GM23248 (cell line): ENCODE measurements at regions not wholly inside any gene's neighbourhood (a gene's known extent, or its start where the extent isn't known, plus 50 kb on each side); places are given as distances from the start of the nearest gene placed in this dataset.
A peak's percentile ranks its signal among the peaks of the same experiment; 100 is the strongest.
"Not testable (repeated sequence)": the region's sequence is repeated elsewhere in the genome, so short reads cannot be mapped to it uniquely, and the experiment has no call there.

Source experiments
- DNase-seq: peaks from one replicate; pipeline ENCODE4 v3.0.0-alpha.2; 2015
- H2AFZ ChIP-seq: fragments of 200-600 bp; sonication (generic); 2 replicates; pipeline ENCODE4 v1.6.1; 2016; ENCODE audit warnings: antibody characterized with exemption
- H3F3A ChIP-seq: fragments of 200-600 bp; sonication (generic); 2 replicates; pipeline ENCODE4 v1.6.1; 2016; ENCODE audit warnings: mild to moderate bottlenecking, antibody characterized with exemption, mixed run types; ENCODE audit not compliant: insufficient read depth
- H3K27ac ChIP-seq: fragments of 200-600 bp; sonication (generic); 2 replicates; pipeline ENCODE4 v1.5.1; 2016; ENCODE audit warnings: mild to moderate bottlenecking
- H3K27me3 ChIP-seq: fragments of 200-600 bp; sonication (generic); replicated peaks from 2 replicates; pipeline ENCODE4 v1.6.1; 2016; ENCODE audit warnings: mild to moderate bottlenecking; ENCODE audit not compliant: insufficient read depth
- H3K36me3 ChIP-seq: fragments of 200-600 bp; sonication (generic); 2 replicates; pipeline ENCODE4 v1.6.1; 2016; ENCODE audit warnings: low read depth, mild to moderate bottlenecking
- H3K4me1 ChIP-seq: fragments of 200-600 bp; sonication (generic); 2 replicates; pipeline ENCODE4 v1.6.1; 2016; ENCODE audit warnings: mild to moderate bottlenecking; ENCODE audit not compliant: insufficient read depth
- H3K4me2 ChIP-seq: fragments of 200-600 bp; sonication (generic); one replicate; pipeline ENCODE4 v1.6.1; 2016; ENCODE audit warnings: mild to moderate bottlenecking; ENCODE audit not compliant: unreplicated experiment
- H3K4me3 ChIP-seq: fragments of 200-600 bp; sonication (generic); 2 replicates; pipeline ENCODE4 v1.5.1; 2016; ENCODE audit warnings: mild to moderate bottlenecking
- H3K79me2 ChIP-seq: fragments of 200-600 bp; sonication (generic); 2 replicates; pipeline ENCODE4 v1.6.1; 2016; ENCODE audit warnings: mild to moderate bottlenecking; ENCODE audit not compliant: insufficient read depth
- H3K9ac ChIP-seq: fragments of 200-600 bp; sonication (generic); 2 replicates; pipeline ENCODE4 v1.6.1; 2016; ENCODE audit warnings: mild to moderate bottlenecking
- H3K9me2 ChIP-seq: fragments of 200-600 bp; sonication (generic); 2 replicates; pipeline ENCODE4 v1.6.1; 2016; ENCODE audit warnings: mixed run types, mild to moderate bottlenecking, moderate library complexity; ENCODE audit not compliant: insufficient read depth
- H3K9me3 ChIP-seq: fragments of 200-600 bp; sonication (generic); one replicate; pipeline ENCODE4 v1.6.1; 2017; ENCODE audit warnings: low read depth
- H4K20me1 ChIP-seq: fragments of 200-600 bp; sonication (generic); 2 replicates; pipeline ENCODE4 v1.6.0; 2016; ENCODE audit not compliant: insufficient read depth
- EZH2 ChIP-seq: fragments of 200-600 bp; sonication (generic); IDR thresholded peaks from 2 replicates; pipeline ENCODE4 v1.6.1; 2018; ENCODE audit warnings: antibody characterized with exemption, mild to moderate bottlenecking; ENCODE audit not compliant: insufficient read depth, poor library complexity, severe bottlenecking
- EZH2phosphoT487 ChIP-seq: fragments of 200-600 bp; sonication (generic); IDR thresholded peaks from 2 replicates; pipeline ENCODE4 v1.6.1; 2018; ENCODE audit warnings: antibody characterized with exemption, moderate library complexity, mild to moderate bottlenecking, low read depth; ENCODE audit not compliant: insufficient read depth
- WGBS, 2 experiments: methylation state at CpG; one replicate each; pipeline ENCODE4 v1.1.6; 2015 to 2017; ENCODE audit warnings: low lambda C conversion rate in 2 of 2, low coverage in 1 of 2; ENCODE audit errors: missing lambda C conversion rate in 2 of 2; 5-methylcytosine and 5-hydroxymethylcytosine counted together
- in situ Hi-C: fragments of 300-500 bp; cut with MboI; formaldehyde crosslinking; loops from 2 replicates; pipeline ENCODE4 v1.15.0; 2020

DNA sequence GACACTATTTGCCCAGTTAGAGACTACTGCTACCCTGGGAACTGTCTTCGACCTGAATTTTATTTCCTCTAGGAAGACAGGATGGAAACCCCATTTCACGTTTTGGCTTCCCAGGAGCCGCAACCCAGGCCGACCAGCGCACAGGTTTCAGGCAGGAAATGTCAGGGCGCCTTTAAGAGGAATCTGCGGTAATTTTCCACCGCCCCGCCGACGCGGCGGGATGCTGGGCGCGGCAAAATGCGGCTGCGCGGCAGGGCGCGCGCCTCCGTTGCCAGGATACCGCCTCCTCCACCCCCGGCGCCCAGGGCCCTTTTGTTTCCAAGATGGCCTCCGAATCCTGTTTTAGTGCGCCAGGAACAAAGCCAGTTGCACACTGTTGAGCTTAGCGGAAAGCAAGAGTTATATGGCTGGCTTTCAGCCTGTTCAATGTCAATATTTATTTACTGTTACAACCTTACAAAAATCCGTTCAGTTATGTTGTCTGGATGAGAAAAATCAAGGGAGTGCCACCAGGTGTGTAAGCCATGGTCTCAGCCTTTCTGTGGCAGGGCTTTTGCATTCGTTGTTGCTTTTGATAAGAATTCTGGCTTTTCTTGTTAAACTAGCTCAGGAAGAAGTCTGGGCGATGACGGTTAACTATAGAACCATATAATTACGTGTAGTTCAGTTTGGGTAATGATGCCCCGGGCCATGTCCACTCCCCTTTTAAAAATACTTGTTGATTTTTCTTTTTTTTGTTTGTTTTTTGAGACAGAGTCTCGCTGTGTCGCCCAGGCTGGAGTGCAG is 79.7 kb upstream of the CHD2 start:
- H4K20me1 ChIP-seq = no peaks in the 10 kb centered on the region

DNA sequence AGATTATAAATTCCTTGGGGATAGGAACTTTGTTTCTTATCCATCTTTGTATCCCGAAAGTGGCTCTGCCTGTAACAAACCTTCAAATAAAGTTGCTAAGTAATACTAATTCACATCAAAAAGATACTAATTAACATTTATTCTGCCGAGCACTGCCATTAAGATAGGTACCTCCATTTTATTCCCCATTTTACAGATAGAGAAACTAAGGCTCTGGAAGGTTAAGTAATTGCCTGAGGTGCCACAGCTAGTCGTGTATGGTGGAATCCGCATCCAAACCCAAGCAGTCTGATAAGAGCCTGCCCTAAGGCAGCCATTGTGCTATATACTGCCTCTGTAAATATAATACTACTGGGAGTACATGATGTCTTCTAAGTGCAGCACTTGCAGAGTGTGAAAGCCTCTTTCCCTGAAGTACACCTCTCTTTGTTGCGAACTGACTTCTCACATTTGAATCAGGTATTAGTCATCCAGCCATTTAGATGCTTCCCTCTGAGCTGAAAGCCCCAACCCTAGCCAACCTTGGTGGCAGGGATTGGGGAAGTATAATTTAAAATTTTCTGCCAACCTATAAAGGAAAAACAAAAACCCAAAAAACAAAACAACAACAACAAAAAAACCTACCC is 78.5 kb upstream of the CHD2 start:
- no peak overlapping the region; the same call in 1 of the 2 replicates for H3K9ac ChIP-seq
- H3K9me3 ChIP-seq = no peaks in the 10 kb centered on the region
- TF ChIP-seq EZH2 = no peak
- no peak for TF ChIP-seq EZH2phosphoT487
- H3K4me2 ChIP-seq = peak overlapping the region; percentile 13
- no peak overlapping the region for H3K4me3 ChIP-seq
- in situ Hi-C loops = no loop called here
- peaks cover 36% of the 10 kb centered on the region for H3F3A ChIP-seq
- peak overlapping the region; percentile 72 for H2AFZ ChIP-seq
- peak overlapping the region; percentile 45 for H3K27ac ChIP-seq
- H4K20me1 ChIP-seq = no peaks in the 10 kb centered on the region
- no peaks in the 10 kb centered on the region for H3K79me2 ChIP-seq
- peaks cover 35% of the 10 kb centered on the region for H3K4me1 ChIP-seq
- DNase-seq = peak; percentile 75
- H3K36me3 ChIP-seq = no peaks in the 10 kb centered on the region
- 58 to 61% methylated on average over 5 of the region's 5 CpGs for WGBS, 2 experiments
- no peaks in the 10 kb centered on the region for H3K27me3 ChIP-seq
- no peaks in the 10 kb centered on the region for H3K9me2 ChIP-seq

More for the DNA sequence above, 79.7 kb upstream of the CHD2 start:
- TF ChIP-seq EZH2phosphoT487 = no peak
- TF ChIP-seq EZH2 = no peak
- Histone ChIP-seq H3K4me2 (peak overlapping the region; percentile 93), H3K27me3 (no peaks in the 10 kb centered on the region), H3K9me3 (no peaks in the 10 kb centered on the region), H3K9ac (peak overlapping the region; percentile 87), H3K36me3 (no peaks in the 10 kb centered on the region), H3K4me1 (peaks cover 35% of the 10 kb centered on the region), H3K9me2 (no peaks in the 10 kb centered on the region), H2AFZ (peak overlapping the region; percentile 99), H3K27ac (peak overlapping the region; percentile 86), H3F3A (peaks cover 36% of the 10 kb centered on the region), H3K79me2 (no peaks in the 10 kb centered on the region), H3K4me3 (peak overlapping the region; percentile 69)
- in situ Hi-C loops = no loop called here
- DNase-seq = peak; percentile 97
- WGBS, 2 experiments = 15 to 18% methylated on average over 36 of the region's 36 CpGs

DNA sequence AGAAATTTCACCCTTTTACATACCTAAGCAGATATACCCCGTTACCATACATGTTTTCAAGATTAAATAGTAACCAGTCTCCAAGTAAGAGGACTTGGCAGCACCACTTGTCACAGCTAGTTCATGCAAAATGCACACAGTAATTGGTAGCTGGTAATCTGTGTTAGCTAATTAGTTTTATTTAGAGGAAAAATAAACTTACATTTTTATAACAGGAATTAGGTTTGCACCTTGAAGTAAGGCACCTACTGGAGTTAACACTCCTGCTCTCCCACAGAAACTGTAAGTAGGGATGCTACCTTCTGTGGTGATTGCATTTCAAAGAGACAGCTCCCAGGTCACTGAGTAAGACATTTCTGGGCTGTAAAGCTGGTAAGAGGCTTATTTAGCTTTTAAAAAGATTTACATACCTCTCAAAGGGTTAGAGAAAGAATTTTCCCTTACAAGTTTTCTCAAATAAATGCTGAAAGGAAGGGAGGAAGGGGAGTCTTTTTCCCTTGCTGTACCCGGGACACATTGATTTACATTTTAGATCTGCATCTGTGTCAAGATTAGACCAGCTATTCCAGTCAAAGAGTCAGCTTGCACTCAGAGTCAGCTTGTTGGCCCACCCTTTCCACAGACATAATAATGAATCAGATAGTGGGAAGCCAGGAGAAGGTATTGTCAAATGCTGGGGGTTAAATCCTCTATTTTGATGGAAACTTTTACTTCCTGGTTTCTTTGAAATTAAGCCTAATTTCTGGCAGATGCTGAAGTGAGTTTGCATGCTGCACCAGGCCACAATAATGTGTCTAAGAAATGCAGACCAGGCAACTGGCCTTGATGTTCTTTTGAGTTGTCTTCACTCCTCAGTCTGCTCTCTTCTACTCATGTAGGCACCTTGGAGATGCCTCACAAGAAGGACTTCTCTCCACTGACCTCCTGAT is 77.6 kb upstream of the CHD2 start:
- H3K9me2 ChIP-seq = no peaks in the 10 kb centered on the region
- peaks cover 36% of the 10 kb centered on the region for H3F3A ChIP-seq
- no peak for TF ChIP-seq EZH2phosphoT487
- no peak for TF ChIP-seq EZH2
- no peaks in the 10 kb centered on the region for H3K27me3 ChIP-seq
- peaks cover 35% of the 10 kb centered on the region for H3K4me1 ChIP-seq
- in situ Hi-C loops = no loop called here
- peak overlapping the region; percentile 45 for H3K27ac ChIP-seq
- no peaks in the 10 kb centered on the region for H3K79me2 ChIP-seq
- no peaks in the 10 kb centered on the region for H3K36me3 ChIP-seq
- H4K20me1 ChIP-seq = no peaks in the 10 kb centered on the region
- peak overlapping the region; percentile 19; the same call in 1 of the 2 replicates for H3K9ac ChIP-seq
- DNase-seq = peak; percentile 44
- peak overlapping the region; percentile 72 for H2AFZ ChIP-seq
- no peaks in the 10 kb centered on the region for H3K9me3 ChIP-seq
- no peak overlapping the region for H3K4me2 ChIP-seq
- no peak overlapping the region for H3K4me3 ChIP-seq
- 11 to 12% methylated on average over 2 of the region's 2 CpGs for WGBS, 2 experiments

DNA sequence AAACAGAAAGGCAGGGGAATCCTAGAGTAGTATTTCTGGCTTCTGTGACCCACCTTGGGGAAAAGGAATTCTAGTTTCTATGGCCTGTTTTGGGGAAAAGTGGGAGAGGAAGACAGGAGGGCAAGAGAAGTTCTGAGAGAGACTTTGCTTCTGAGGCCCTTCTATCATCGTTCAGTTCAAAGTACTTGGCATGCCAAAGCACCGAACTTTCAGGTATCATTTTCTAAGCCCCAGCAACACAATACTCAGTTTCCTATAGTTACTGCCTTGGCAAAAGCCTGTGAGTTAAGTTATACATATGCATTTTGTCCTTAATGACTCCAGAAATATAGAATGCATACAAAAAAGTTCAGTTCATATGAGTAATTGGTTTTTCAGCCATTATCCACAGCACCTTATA is 74.1 kb upstream of the CHD2 start:
- Histone ChIP-seq H3K4me2 (no peak overlapping the region), H3K27ac (no peak overlapping the region), H3K4me3 (no peak overlapping the region), H3K9me2 (no peaks in the 10 kb centered on the region), H3K27me3 (no peaks in the 10 kb centered on the region), H4K20me1 (no peaks in the 10 kb centered on the region), H3K9me3 (no peaks in the 10 kb centered on the region), H3F3A (peaks cover 23% of the 10 kb centered on the region), H3K9ac (no peak overlapping the region), H3K36me3 (no peaks in the 10 kb centered on the region), H3K79me2 (no peaks in the 10 kb centered on the region), H2AFZ (no peak overlapping the region), H3K4me1 (peaks cover 28% of the 10 kb centered on the region)
- no peak for TF ChIP-seq EZH2
- TF ChIP-seq EZH2phosphoT487 = no peak
- 93 to 95% methylated on average over 2 of the region's 2 CpGs for WGBS, 2 experiments
- in situ Hi-C loops = no loop called here
- no peak for DNase-seq

DNA sequence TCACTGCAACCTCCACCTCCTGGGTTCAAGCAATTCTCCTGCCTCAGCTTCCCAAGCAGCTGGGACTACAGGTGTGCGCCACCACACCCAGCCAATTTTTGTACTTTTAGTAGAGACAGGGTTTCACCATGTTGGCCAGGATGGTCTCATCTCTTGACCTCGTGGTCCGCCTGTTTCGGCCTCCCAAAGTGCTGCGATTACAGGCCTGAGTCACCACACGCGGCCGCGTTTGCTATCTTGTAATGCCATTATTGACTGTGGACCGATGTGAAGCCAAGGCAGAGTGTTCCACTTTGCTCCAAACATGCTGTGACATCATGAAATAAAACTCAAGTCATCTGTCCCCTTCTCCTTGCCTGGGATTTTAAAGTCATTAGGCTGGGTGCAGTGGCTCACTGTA is 72.1 kb upstream of the CHD2 start:
- DNase-seq, H4K20me1 ChIP-seq, H3K4me2 ChIP-seq, in situ Hi-C loops, H3K36me3 ChIP-seq, H3K79me2 ChIP-seq, H3K4me3 ChIP-seq, H3K27ac ChIP-seq, H2AFZ ChIP-seq, H3K9me3 ChIP-seq, H3K9me2 ChIP-seq, H3K27me3 ChIP-seq, H3K9ac ChIP-seq: not testable (repeated sequence)
- WGBS, 2 experiments = 94% methylated on average over 10 of the region's 10 CpGs
- Histone ChIP-seq H3F3A (peaks cover 21% of the 10 kb centered on the region), H3K4me1 (peaks cover 27% of the 10 kb centered on the region)
